ENCODE measurements at regions not wholly inside any gene's neighbourhood (a gene's known extent, or its start where the extent isn't known, plus 50 kb on each side); places are given as distances from the start of the nearest gene placed in this dataset.

DNA sequence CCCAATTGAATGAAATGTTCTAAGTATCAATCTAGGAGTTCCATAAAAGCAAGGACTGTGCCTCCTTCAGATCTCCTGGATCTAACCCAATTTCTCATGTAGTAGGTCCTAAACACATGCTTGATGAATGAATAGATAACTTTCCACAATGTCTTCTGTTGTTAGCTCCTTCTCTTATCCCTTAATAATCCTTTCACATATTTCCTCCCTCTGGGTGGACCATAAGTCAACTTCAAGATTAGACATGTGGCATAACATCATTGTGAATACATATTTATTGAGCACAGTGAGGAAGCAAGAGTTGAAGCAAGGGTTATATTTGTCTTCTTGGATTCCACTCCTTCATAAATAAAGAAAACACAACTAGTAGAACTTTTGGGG, 108.6 kb upstream of the EGFLAM start:
- TF ChIP-seq CTCF (IDR thresholded peaks at IDR 0.05 in 4 of 5, conservative IDR thresholded peaks at IDR 0.05 in 1 of 5) (no peak), POLR2A (IDR thresholded peaks at IDR 0.05) (no peak)

All from gastrocnemius medialis (tissue), 4 donors.